GM12878 (cell line): ENCODE measurements at regions not wholly inside any gene's neighbourhood (a gene's known extent, or its start where the extent isn't known, plus 50 kb on each side); places are given as distances from the start of the nearest gene placed in this dataset.

Source experiments
- ATAC-seq: fragments of 200-7000 bp; cut with Tn5 transposase; 3 replicates; pipeline ENCODE4 v1.9.1; 2020; ENCODE audit warnings: mild to moderate bottlenecking, moderate library complexity
- BruUV-seq: library from RNA; stranded (reverse); fragments of 400-500 nt; replicated peaks from 2 replicates; lab custom pipeline; 2021; lab: Mats Ljungman, UMichigan
- CTCF ChIA-PET: fragments of 300-600 bp; sonication (Branson Sonifier 250); formaldehyde crosslinking; extraction: SDS; loops from one replicate; lab custom pipeline; 2021; ENCODE audit warnings: inconsistent platforms; lab: Yijun Ruan, JAX
- POLR2A ChIA-PET: fragments of 350-600 bp; formaldehyde crosslinking; extraction: SDS; loops from one replicate; lab custom pipeline; 2021; ENCODE audit warnings: inconsistent platforms; lab: Charles Lee
- RAD21 ChIA-PET: fragments of 300-600 bp; sonication (Branson Sonifier 250); formaldehyde crosslinking; loops from one replicate; lab custom pipeline; 2023; ENCODE audit warnings: antibody characterized with exemption; ENCODE audit not compliant: unreplicated experiment; lab: Charles Lee
- SMC1A ChIA-PET: fragments of 300-600 bp; sonication (Branson Sonifier 250); formaldehyde crosslinking; loops from one replicate; lab custom pipeline; 2023; ENCODE audit not compliant: unreplicated experiment, uncharacterized antibody; lab: Charles Lee
- DNase-seq: peaks from one replicate; pipeline ENCODE4 v3.0.0-alpha.2; 2011; ENCODE audit warnings: low read depth, low spot score
- FAIRE-seq: peaks from 3 replicates; lab custom pipeline; 2011; peaks lifted over from hg19 to GRCh38; lab: Jason Lieb, UNC
- H2AFZ ChIP-seq: 2 replicates; pipeline ENCODE4 v1.6.0; 2011; ENCODE audit warnings: low read depth, low read length, control low read depth; ENCODE audit not compliant: control insufficient read depth
- H3K27ac ChIP-seq: 2 replicates; pipeline ENCODE4 v1.5.1; 2011; ENCODE audit warnings: control low read depth; ENCODE audit not compliant: control insufficient read depth, insufficient read depth
- H3K27me3 ChIP-seq, 2 experiments: replicated peaks in 1 of 2; 2 replicates each; pipeline versions ENCODE4 v1.6.0 to v1.6.1; 2011; ENCODE audit warnings: low read length in 1 of 2; ENCODE audit not compliant: control insufficient read depth in 2 of 2, insufficient read depth in 2 of 2
- H3K36me3 ChIP-seq, 2 experiments: 2 replicates each; pipeline ENCODE4 v1.5.1; 2011; ENCODE audit warnings: low read length in 1 of 2; ENCODE audit not compliant: control insufficient read depth in 2 of 2, insufficient read depth in 2 of 2
- H3K4me1 ChIP-seq: 2 replicates; pipeline ENCODE4 v1.6.1; 2011; ENCODE audit warnings: mild to moderate bottlenecking, low read length, moderate library complexity, mixed read lengths; ENCODE audit not compliant: control insufficient read depth, insufficient read depth
- H3K4me2 ChIP-seq: 2 replicates; pipeline ENCODE4 v1.6.0; 2011; ENCODE audit warnings: control low read depth; ENCODE audit not compliant: control insufficient read depth, insufficient read depth
- H3K4me3 ChIP-seq: fragments of 200-600 bp; sonication (generic); 2 replicates; pipeline ENCODE4 v1.5.1; 2016
- H3K79me2 ChIP-seq: 2 replicates; pipeline ENCODE4 v1.6.0; 2011; ENCODE audit warnings: low read length; ENCODE audit not compliant: control insufficient read depth, insufficient read depth
- H3K9ac ChIP-seq: 2 replicates; pipeline ENCODE4 v1.8.0; 2011; ENCODE audit warnings: low read length, control low read depth, mixed read lengths; ENCODE audit not compliant: control insufficient read depth, insufficient read depth
- H3K9me3 ChIP-seq: replicated peaks from 3 replicates; pipeline ENCODE4 v1.5.1; 2011; ENCODE audit warnings: mild to moderate bottlenecking, low read length; ENCODE audit not compliant: control insufficient read depth, insufficient read depth
- H4K20me1 ChIP-seq: 2 replicates; pipeline ENCODE4 v1.6.0; 2011; ENCODE audit not compliant: control insufficient read depth, insufficient read depth
- CBX3 ChIP-seq: fragments of 200-600 bp; sonication (generic); IDR thresholded peaks from 2 replicates; pipeline ENCODE4 v1.6.1; 2016; ENCODE audit warnings: low read depth, borderline replicate concordance
- CEBPB ChIP-seq, 2 experiments: fragments of 150-350 bp in 1 of 2; IDR thresholded peaks; 2 replicates each; pipeline ENCODE4 v1.6.1; 2012 to 2014; ENCODE audit warnings: low read depth in 2 of 2, low read length in 2 of 2, borderline replicate concordance in 1 of 2, inconsistent platforms in 1 of 2
- KLF5 ChIP-seq: fragments of 450-650 bp; IDR thresholded peaks from 2 replicates; pipeline ENCODE4 v1.6.1; 2014; ENCODE audit warnings: mild to moderate bottlenecking; ENCODE audit not compliant: partially characterized antibody
- LARP7 ChIP-seq: fragments of 450-650 bp; IDR thresholded peaks from 2 replicates; pipeline ENCODE4 v1.6.1; 2017; ENCODE audit warnings: mild to moderate bottlenecking
- MYB ChIP-seq: fragments of 150-350 bp; IDR thresholded peaks from 2 replicates; pipeline ENCODE4 v1.6.1; 2014; ENCODE audit warnings: mild to moderate bottlenecking, low read depth, low read length, borderline replicate concordance
- NRF1 ChIP-seq: conservative IDR thresholded peaks from 2 replicates; pipeline ENCODE4 v1.6.1; 2011; ENCODE audit warnings: mild to moderate bottlenecking, low read depth, low read length, improper control_type of control experiment
- RAD51 ChIP-seq: fragments of 450-650 bp; IDR thresholded peaks from 2 replicates; pipeline ENCODE4 v1.6.1; 2016; ENCODE audit warnings: moderate library complexity, mild to moderate bottlenecking, inconsistent platforms
- RELA ChIP-seq: fragments of 450-650 bp; IDR thresholded peaks from 2 replicates; pipeline ENCODE4 v1.8.0; 2014; ENCODE audit warnings: borderline replicate concordance; ENCODE audit not compliant: partially characterized antibody
- WGBS: methylation state at CpG from one replicate; pipeline ENCODE4 v1.1.6; 2016; ENCODE audit warnings: low lambda C conversion rate; ENCODE audit not compliant: insufficient replicate concordance, insufficient coverage; ENCODE audit errors: missing lambda C conversion rate; 5-methylcytosine and 5-hydroxymethylcytosine counted together
- in situ Hi-C: fragments of 300-500 bp; cut with MboI; formaldehyde crosslinking; loops from 9 replicates; pipeline ENCODE4 v1.14.3; 2018; ENCODE audit warnings: mixed read lengths
- intact Hi-C: fragments of 100-400 bp; cut with micrococcal nuclease; formaldehyde crosslinking; loops from one replicate; pipeline ENCODE4 v1.14.2; 2022; ENCODE audit not compliant: unreplicated experiment
- TF ChIP-seq, protein P1 (sequence below): fragments of 450-650 bp; IDR thresholded peaks from 2 replicates; pipeline ENCODE4 v1.6.1; 2017; ENCODE audit warnings: mild to moderate bottlenecking, low read depth, inconsistent platforms; ENCODE audit not compliant: poor library complexity, severe bottlenecking
- TF ChIP-seq, protein P2 (sequence below): fragments of 450-650 bp; IDR thresholded peaks from 2 replicates; pipeline ENCODE4 v1.6.1; 2018; ENCODE audit warnings: borderline replicate concordance, mild to moderate bottlenecking; ENCODE audit not compliant: partially characterized antibody
- TF ChIP-seq, protein P3 (sequence below): IDR thresholded peaks from 2 replicates; pipeline ENCODE4 v1.6.1; 2012; ENCODE audit warnings: low read depth, low read length, improper control_type of control experiment
- TF ChIP-seq, protein P4 (sequence below): fragments of 150-350 bp; IDR thresholded peaks from 2 replicates; pipeline ENCODE4 v1.6.1; 2014; ENCODE audit warnings: mild to moderate bottlenecking, low read depth, low read length
- TF ChIP-seq, protein P5 (sequence below): fragments of 450-650 bp; IDR thresholded peaks from 2 replicates; pipeline ENCODE4 v1.6.1; 2017; ENCODE audit warnings: mild to moderate bottlenecking, moderate library complexity

DNA sequence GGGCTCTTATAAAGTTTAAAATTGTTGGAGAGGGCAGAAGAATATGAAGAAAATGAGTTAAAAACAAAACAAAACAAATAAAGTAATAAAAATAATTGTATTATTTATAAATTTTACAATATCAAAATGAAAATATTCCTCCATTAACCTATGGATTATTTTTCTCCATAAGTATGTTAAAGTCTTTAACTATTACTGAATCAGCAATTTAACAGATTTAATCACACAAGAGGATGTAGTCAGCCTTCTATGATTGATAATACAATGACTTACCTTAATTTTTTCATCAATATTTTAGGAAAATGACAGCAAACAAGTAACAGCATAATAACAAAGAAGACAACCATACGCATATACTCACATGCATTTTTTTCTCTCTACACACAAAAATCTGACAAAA, 1195.3 kb upstream of the NUDT12 start:
- ChIA-PET CTCF (no interaction called here), SMC1A (no interaction called here), RAD21 (no interaction called here), POLR2A (no interaction called here)
- BruUV-seq = no TSS peak
- intact Hi-C loops (no loop called here), in situ Hi-C loops (no loop called here)
- no peak for FAIRE-seq
- no peaks in the 10 kb centered on the region for H4K20me1 ChIP-seq
- no peaks in the 10 kb centered on the region for H3K79me2 ChIP-seq
- H3K27ac ChIP-seq = no peak overlapping the region
- H3K9me3 ChIP-seq = no peaks in the 10 kb centered on the region
- no peak overlapping the region for H3K4me2 ChIP-seq
- no peak for ATAC-seq
- H3K4me3 ChIP-seq = no peak overlapping the region
- H3K27me3 ChIP-seq = no peaks in the 10 kb centered on the region
- H3K9ac ChIP-seq = no peak overlapping the region
- H3K4me1 ChIP-seq = no peaks in the 10 kb centered on the region
- no peaks in the 10 kb centered on the region for H3K36me3 ChIP-seq
- DNase-seq = no peak
- H2AFZ ChIP-seq = no peak overlapping the region
- WGBS = 93% methylated on average over 1 of the region's 1 CpG
- TF ChIP-seq, protein P1, sequence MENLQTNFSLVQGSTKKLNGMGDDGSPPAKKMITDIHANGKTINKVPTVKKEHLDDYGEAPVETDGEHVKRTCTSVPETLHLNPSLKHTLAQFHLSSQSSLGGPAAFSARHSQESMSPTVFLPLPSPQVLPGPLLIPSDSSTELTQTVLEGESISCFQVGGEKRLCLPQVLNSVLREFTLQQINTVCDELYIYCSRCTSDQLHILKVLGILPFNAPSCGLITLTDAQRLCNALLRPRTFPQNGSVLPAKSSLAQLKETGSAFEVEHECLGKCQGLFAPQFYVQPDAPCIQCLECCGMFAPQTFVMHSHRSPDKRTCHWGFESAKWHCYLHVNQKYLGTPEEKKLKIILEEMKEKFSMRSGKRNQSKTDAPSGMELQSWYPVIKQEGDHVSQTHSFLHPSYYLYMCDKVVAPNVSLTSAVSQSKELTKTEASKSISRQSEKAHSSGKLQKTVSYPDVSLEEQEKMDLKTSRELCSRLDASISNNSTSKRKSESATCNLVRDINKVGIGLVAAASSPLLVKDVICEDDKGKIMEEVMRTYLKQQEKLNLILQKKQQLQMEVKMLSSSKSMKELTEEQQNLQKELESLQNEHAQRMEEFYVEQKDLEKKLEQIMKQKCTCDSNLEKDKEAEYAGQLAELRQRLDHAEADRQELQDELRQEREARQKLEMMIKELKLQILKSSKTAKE = no peak
- TF ChIP-seq, protein P2, sequence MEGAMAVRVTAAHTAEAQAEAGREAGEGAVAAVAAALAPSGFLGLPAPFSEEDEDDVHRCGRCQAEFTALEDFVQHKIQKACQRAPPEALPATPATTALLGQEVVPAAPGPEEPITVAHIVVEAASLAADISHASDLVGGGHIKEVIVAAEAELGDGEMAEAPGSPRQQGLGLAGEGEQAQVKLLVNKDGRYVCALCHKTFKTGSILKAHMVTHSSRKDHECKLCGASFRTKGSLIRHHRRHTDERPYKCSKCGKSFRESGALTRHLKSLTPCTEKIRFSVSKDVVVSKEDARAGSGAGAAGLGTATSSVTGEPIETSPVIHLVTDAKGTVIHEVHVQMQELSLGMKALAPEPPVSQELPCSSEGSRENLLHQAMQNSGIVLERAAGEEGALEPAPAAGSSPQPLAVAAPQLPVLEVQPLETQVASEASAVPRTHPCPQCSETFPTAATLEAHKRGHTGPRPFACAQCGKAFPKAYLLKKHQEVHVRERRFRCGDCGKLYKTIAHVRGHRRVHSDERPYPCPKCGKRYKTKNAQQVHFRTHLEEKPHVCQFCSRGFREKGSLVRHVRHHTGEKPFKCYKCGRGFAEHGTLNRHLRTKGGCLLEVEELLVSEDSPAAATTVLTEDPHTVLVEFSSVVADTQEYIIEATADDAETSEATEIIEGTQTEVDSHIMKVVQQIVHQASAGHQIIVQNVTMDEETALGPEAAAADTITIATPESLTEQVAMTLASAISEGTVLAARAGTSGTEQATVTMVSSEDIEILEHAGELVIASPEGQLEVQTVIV = no peak
- no peak for TF ChIP-seq NRF1
- TF ChIP-seq, protein P3, sequence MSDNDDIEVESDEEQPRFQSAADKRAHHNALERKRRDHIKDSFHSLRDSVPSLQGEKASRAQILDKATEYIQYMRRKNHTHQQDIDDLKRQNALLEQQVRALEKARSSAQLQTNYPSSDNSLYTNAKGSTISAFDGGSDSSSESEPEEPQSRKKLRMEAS = no peak
- TF ChIP-seq CBX3 = no peak
- no peak for TF ChIP-seq CEBPB (IDR thresholded peaks at IDR 0.05; ENCODE audit: borderline replicate concordance in 1 of 2, low read depth in 2 of 2, low read length in 2 of 2)
- no peak for TF ChIP-seq KLF5
- TF ChIP-seq MYB = no peak
- TF ChIP-seq RELA = no peak
- TF ChIP-seq, protein P4, sequence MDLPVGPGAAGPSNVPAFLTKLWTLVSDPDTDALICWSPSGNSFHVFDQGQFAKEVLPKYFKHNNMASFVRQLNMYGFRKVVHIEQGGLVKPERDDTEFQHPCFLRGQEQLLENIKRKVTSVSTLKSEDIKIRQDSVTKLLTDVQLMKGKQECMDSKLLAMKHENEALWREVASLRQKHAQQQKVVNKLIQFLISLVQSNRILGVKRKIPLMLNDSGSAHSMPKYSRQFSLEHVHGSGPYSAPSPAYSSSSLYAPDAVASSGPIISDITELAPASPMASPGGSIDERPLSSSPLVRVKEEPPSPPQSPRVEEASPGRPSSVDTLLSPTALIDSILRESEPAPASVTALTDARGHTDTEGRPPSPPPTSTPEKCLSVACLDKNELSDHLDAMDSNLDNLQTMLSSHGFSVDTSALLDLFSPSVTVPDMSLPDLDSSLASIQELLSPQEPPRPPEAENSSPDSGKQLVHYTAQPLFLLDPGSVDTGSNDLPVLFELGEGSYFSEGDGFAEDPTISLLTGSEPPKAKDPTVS = no peak
- no peak for TF ChIP-seq LARP7
- TF ChIP-seq, protein P5, sequence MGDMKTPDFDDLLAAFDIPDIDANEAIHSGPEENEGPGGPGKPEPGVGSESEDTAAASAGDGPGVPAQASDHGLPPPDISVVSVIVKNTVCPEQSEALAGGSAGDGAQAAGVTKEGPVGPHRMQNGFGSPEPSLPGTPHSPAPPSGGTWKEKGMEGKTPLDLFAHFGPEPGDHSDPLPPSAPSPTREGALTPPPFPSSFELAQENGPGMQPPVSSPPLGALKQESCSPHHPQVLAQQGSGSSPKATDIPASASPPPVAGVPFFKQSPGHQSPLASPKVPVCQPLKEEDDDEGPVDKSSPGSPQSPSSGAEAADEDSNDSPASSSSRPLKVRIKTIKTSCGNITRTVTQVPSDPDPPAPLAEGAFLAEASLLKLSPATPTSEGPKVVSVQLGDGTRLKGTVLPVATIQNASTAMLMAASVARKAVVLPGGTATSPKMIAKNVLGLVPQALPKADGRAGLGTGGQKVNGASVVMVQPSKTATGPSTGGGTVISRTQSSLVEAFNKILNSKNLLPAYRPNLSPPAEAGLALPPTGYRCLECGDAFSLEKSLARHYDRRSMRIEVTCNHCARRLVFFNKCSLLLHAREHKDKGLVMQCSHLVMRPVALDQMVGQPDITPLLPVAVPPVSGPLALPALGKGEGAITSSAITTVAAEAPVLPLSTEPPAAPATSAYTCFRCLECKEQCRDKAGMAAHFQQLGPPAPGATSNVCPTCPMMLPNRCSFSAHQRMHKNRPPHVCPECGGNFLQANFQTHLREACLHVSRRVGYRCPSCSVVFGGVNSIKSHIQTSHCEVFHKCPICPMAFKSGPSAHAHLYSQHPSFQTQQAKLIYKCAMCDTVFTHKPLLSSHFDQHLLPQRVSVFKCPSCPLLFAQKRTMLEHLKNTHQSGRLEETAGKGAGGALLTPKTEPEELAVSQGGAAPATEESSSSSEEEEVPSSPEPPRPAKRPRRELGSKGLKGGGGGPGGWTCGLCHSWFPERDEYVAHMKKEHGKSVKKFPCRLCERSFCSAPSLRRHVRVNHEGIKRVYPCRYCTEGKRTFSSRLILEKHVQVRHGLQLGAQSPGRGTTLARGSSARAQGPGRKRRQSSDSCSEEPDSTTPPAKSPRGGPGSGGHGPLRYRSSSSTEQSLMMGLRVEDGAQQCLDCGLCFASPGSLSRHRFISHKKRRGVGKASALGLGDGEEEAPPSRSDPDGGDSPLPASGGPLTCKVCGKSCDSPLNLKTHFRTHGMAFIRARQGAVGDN = no peak
- TF ChIP-seq RAD51 = no peak
